ENCODE measurements at regions not wholly inside any gene's neighbourhood (a gene's known extent, or its start where the extent isn't known, plus 50 kb on each side); places are given as distances from the start of the nearest gene placed in this dataset.

DNA sequence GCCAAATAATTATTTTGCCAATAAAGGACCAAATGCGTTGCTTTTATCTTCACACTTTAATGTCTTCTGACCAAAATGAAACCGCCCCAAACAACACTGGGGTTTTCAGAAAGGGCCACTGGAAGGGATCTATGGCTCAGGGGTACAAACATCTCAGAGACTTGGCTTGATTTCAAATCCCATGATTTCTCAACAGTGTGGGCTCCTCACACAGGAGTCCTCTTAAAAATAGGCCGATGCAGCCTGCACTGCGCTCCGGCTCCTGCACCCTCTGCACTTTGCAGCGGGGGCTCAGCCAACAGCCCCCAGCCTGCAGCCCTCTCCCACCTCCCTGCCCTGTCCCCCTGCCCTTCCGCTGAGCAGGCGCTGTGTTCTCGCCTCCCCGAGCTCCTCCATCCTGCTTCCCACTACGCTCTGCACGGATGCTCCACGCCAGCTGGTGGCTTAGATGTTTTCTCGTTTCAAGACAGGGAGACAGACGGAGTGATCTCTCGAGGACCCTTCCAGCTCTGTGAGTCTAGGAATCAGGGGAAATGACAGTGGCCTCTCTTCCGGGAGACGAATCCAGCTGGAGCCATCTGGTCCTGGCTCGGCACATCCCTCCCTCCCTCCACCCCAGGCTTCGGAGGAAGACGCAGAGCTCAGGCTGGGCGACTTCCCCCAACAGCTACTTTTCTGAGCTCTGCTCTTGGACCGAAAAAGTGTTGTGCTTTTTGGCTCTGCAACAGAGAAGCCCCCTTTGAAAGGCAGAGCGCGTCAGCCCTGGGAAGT lies 71.4 kb downstream of the KCNF1 start:
- Histone ChIP-seq H4K20me1 (no peaks in the 10 kb centered on the region), H3K9ac (no peak overlapping the region), H3K4me2 (no peak overlapping the region), H3K4me3 (no peak overlapping the region), H3K27me3 (no peaks in the 10 kb centered on the region), H3K36me3 (no peaks in the 10 kb centered on the region), H3K9me3 (replicated peaks in 1 of 11) (no peaks in the 10 kb centered on the region), H3K27ac (no peak overlapping the region), H3K4me1 (0 out of 20 replicates have a peak, but pooled peaks cover 0 to under 1% (median 0%) of the 10 kb centered on the region in 10 experiments)
- TF ChIP-seq Cebpa-rat (IDR thresholded peaks at IDR 0.05): no peak

DNA sequence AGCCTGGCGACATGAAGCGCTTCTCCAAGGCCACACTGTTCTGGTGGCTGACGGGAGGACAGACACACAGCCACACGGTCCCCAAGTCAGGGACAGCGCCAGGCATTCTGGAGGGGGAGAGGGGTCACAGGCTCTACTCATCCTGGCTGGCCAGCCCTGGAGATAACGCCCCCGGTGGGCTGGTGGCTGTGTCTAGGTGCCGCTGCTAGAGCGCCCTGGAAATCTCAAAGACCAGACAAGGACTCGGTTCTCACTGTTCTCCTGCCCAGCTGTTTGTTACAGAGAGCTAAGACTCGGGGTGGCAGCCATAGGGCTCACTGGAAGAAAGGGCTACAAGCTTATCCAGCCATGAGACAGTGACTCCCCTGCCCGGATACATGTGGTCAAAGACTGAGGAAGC lies 72.0 kb downstream of the KCNF1 start:
- Histone ChIP-seq H3K9me3 (replicated peaks in 1 of 11) (no peaks in the 10 kb centered on the region), H3K4me3 (no peak overlapping the region), H3K4me1 (no peaks in the 10 kb centered on the region), H3K36me3 (no peaks in the 10 kb centered on the region), H3K27me3 (no peaks in the 10 kb centered on the region), H4K20me1 (no peaks in the 10 kb centered on the region), H3K27ac (no peak overlapping the region), H3K9ac (no peak overlapping the region), H3K4me2 (no peak overlapping the region)
- no peak for TF ChIP-seq Cebpa-rat (IDR thresholded peaks at IDR 0.05)

DNA sequence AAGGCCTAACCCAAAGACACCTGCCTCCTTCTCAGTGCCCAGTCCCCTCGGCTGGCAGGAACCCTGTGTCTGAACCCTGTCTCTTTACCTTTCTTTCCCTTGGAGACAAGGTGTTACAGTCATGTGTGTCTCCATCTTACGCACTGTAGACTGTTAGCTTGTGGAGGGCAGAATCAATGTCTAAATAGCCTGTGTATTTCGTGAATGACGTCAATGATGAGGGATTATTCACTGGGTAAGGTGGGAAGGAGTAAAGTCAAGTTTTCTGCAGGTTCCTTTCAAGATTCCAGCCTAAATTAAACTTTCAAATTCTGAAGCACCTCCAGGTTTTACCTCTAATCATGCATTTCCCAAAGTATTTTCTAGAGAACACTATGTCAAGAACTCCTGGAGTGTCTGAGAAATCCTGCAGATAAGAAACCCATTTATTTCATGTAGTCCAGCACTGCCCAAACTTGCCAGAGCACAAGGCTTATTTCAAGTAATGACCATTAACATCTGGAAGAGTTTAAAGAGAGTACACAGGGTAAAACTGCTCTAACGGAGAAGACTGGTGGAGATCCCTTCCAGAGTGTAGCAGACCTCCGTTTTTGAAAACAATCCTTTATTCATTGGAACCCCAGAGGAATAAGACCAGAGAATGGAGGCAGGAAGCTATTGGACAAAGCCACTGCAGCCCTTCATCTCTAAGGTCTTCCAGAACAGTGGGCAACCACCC lies 72.8 kb downstream of the KCNF1 start:
- no peak overlapping the region for H3K4me2 ChIP-seq
- H3K9me3 ChIP-seq (replicated peaks in 1 of 11): peaks cover 0 to 4% (median 0%) of the 10 kb centered on the region in 11 experiments; a peak in 1 of 22 replicates
- no peak overlapping the region for H3K4me3 ChIP-seq
- H3K27ac ChIP-seq: no peak overlapping the region
- no peak for TF ChIP-seq Cebpa-rat (IDR thresholded peaks at IDR 0.05)
- no peaks in the 10 kb centered on the region for H4K20me1 ChIP-seq
- H3K9ac ChIP-seq: no peak overlapping the region
- no peaks in the 10 kb centered on the region for H3K4me1 ChIP-seq
- no peaks in the 10 kb centered on the region for H3K27me3 ChIP-seq
- no peaks in the 10 kb centered on the region for H3K36me3 ChIP-seq

DNA sequence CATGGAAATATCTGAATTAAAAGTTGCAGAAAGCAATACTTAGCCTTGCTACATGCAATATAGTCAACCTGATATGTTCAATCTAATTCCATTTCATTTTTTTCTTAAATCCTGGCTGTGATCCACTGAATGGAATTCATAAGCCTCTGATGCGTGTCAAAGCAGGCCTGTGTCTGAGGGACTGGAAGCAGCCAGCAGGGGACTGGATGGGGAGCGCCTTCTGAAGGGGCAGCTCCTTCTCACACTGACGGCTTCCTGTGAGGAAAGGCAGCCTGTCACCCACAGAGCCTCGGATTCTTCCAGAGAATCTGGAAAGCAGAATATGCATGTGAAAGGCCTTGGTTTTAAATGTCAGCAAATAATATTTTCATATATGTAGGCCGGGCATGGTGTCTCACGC lies 73.5 kb downstream of the KCNF1 start:
- H3K4me2 ChIP-seq: no peak overlapping the region
- no peak overlapping the region for H3K27ac ChIP-seq
- H3K9me3 ChIP-seq (replicated peaks in 1 of 11): peaks cover 0 to 8% (median 0%) of the 10 kb centered on the region in 11 experiments; a peak in 1 of 22 replicates
- H3K27me3 ChIP-seq: no peaks in the 10 kb centered on the region
- H3K36me3 ChIP-seq: no peaks in the 10 kb centered on the region
- H3K9ac ChIP-seq: no peak overlapping the region
- peaks cover 0 to 5% (median 3%) of the 10 kb centered on the region in 10 experiments; a peak in 14 of 20 replicates for H3K4me1 ChIP-seq
- H3K4me3 ChIP-seq: no peak overlapping the region
- TF ChIP-seq Cebpa-rat (IDR thresholded peaks at IDR 0.05): no peak
- H4K20me1 ChIP-seq: no peaks in the 10 kb centered on the region

DNA sequence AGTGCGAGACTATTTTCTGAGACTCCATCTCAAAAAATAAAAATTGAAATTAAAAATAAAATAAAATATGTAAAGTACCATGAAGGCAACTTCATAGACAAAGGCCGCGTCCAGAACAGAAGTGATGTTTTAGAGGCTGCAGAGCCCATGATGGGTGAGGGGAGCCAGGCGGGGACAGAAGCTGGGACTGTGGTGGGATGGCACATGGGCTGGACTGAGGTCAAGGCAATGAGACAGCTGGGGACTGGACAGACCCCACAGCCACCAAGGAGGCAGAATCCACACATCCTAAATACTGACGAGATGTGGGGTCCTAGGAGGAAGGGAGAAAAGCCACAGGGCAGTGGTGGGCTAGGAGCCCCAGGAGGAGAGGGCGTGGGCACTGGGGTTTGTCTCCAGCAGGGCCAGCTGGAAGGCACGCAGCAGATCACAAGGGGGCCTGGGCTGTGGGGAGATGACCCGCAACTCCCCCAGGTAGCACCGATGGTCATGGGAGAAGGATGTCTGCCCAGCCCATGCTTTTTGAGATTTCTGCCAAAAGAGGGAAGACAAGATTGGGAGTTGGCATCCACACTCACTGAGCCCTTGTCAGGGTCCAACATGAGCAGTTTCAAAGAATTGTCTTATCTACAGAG lies 74.3 kb downstream of the KCNF1 start:
- Histone ChIP-seq H3K9ac (no peak overlapping the region), H3K4me3 (no peak overlapping the region), H3K27me3 (no peaks in the 10 kb centered on the region), H4K20me1 (no peaks in the 10 kb centered on the region), H3K36me3 (no peaks in the 10 kb centered on the region), H3K4me1 (peaks cover 7 to 13% (median 10%) of the 10 kb centered on the region in 10 experiments; a peak in 18 of 20 replicates), H3K27ac (no peak overlapping the region), H3K4me2 (no peak overlapping the region), H3K9me3 (replicated peaks in 1 of 11) (peaks cover 0 to 8% (median 0%) of the 10 kb centered on the region in 11 experiments; a peak in 1 of 22 replicates)
- no peak for TF ChIP-seq Cebpa-rat (IDR thresholded peaks at IDR 0.05)

DNA sequence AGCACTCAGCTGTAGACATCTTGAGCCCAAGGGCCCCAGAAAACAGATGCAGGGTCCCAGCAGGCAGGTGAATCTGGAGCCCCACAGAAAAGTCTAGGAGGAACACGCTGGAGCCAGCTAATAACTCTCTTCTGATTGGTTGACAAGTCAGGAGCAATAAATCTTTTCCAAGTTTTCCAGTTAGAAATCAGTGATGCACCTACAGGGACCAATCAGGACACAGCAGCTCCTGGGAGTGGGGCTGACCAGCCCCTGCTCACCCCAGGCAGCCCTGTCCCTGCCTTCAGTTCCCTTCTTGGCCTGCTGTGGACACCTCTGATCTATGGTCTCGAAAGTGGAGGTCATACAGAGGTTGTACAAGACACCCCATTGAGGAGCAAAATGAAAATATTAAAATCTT lies 75.7 kb downstream of the KCNF1 start:
- TF ChIP-seq Cebpa-rat (IDR thresholded peaks at IDR 0.05): no peak
- Histone ChIP-seq H3K4me1 (peaks cover 9 to 19% (median 14%) of the 10 kb centered on the region in 10 experiments; a peak in 18 of 20 replicates), H3K4me2 (no peak overlapping the region), H3K36me3 (no peaks in the 10 kb centered on the region), H3K9me3 (replicated peaks in 1 of 11) (peaks cover 0 to 8% (median 0%) of the 10 kb centered on the region in 11 experiments; a peak in 1 of 22 replicates), H3K9ac (no peak overlapping the region), H3K4me3 (no peak overlapping the region), H3K27ac (no peak overlapping the region), H3K27me3 (no peaks in the 10 kb centered on the region), H4K20me1 (no peaks in the 10 kb centered on the region)

DNA sequence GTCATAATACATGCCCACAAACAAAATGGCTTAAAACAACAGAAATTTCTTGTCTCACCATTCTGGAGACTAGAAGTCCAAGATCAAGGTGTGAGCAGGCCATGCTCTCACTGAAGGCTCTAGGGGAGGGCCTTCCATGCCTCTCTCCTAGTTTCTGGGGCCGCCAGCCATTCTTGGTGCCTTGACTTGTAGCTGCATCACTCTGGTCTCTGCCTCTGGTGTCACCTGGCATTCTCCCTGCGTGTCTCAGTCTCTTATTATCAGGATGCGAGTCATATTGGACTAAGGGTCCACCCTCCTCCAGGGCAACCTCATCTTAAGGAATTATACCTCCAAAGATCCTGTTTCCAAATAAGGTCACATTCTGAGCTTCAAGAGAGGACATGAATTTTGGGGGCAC lies 76.1 kb downstream of the KCNF1 start:
- peaks cover 0 to 8% (median 0%) of the 10 kb centered on the region in 11 experiments; a peak in 1 of 22 replicates for H3K9me3 ChIP-seq (replicated peaks in 1 of 11)

DNA sequence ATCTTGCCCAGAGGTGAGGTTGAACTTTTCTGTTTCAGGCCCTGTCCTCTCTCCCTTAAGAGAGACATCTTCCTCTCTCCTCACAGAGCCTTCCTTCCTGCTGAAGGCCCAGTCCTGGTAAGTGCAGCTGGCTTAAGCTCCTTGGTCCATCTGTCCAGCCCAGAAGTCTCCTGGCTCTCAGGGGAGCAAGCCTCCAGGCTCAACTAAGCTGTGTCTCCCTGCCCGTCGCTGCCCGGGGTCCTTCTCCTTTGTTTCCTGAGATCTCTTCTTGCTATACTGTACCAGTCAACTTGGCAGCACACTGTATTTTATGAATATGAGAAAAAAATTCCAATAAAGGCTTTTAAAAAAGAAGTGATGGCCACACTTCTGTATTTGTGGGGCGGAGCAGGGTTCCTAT lies 77.4 kb downstream of the KCNF1 start:
- no peak overlapping the region for H3K9ac ChIP-seq
- no peak for TF ChIP-seq Cebpa-rat (IDR thresholded peaks at IDR 0.05)
- H3K36me3 ChIP-seq: no peaks in the 10 kb centered on the region
- no peak overlapping the region; a peak in 1 of 22 replicates for H3K27ac ChIP-seq
- peaks cover 0 to 8% (median 0%) of the 10 kb centered on the region in 11 experiments; a peak in 1 of 22 replicates for H3K9me3 ChIP-seq (replicated peaks in 1 of 11)
- no peaks in the 10 kb centered on the region for H3K27me3 ChIP-seq
- peaks cover 13 to 29% (median 23%) of the 10 kb centered on the region in 10 experiments; a peak in 18 of 20 replicates for H3K4me1 ChIP-seq
- no peaks in the 10 kb centered on the region for H4K20me1 ChIP-seq
- no peak overlapping the region for H3K4me3 ChIP-seq
- H3K4me2 ChIP-seq: no peak overlapping the region

More for the DNA sequence above, 76.1 kb downstream of the KCNF1 start:
- H3K4me2 ChIP-seq: no peak overlapping the region
- H3K9ac ChIP-seq: no peak overlapping the region
- no peak overlapping the region for H3K4me3 ChIP-seq
- no peak for TF ChIP-seq Cebpa-rat (IDR thresholded peaks at IDR 0.05)
- H4K20me1 ChIP-seq: no peaks in the 10 kb centered on the region
- no peaks in the 10 kb centered on the region for H3K27me3 ChIP-seq
- peaks cover 10 to 19% (median 16%) of the 10 kb centered on the region in 10 experiments; a peak in 18 of 20 replicates for H3K4me1 ChIP-seq
- no peaks in the 10 kb centered on the region for H3K36me3 ChIP-seq
- H3K27ac ChIP-seq: no peak overlapping the region

DNA sequence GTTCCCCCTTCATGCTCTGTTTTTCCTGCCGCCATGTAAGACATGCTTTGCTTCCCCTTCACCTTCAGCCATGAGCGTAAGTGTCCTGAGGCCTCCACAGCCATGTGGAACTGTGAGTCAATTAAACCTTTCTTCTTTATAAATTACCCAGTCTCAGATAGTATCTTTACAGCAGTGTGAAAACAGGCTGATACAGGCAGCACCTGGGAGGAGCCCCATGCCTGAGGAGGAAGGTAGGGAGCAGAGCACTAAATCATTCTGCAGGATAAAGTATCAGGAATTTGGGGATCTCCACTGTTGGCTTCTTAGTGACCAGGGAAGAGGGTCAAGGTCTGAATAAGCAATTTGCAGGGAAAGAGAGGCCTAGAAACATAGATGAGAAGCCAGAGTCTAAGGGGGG lies 78.0 kb downstream of the KCNF1 start:
- Histone ChIP-seq H3K27ac (no peak overlapping the region), H3K4me3 (no peak overlapping the region), H4K20me1 (no peaks in the 10 kb centered on the region), H3K27me3 (no peaks in the 10 kb centered on the region), H3K9me3 (replicated peaks in 1 of 11) (peaks cover 0 to 8% (median 0%) of the 10 kb centered on the region in 11 experiments; a peak in 1 of 22 replicates), H3K36me3 (no peaks in the 10 kb centered on the region), H3K4me1 (peaks cover 13 to 32% (median 26%) of the 10 kb centered on the region in 10 experiments; a peak in 18 of 20 replicates), H3K9ac (no peak overlapping the region), H3K4me2 (peak overlapping the region in 4 of 11 experiments; percentile 2 to 59 (median 42); a peak in 2 of 22 replicates)
- no peak for TF ChIP-seq Cebpa-rat (IDR thresholded peaks at IDR 0.05)

Data from BLaER1 treated with 17β-estradiol and CSF1 and Interleukin-3, amounts not matched to agents 10 nM and 100 nM (cell line).